ENCODE measurements at regions not wholly inside any gene's neighbourhood (a gene's known extent, or its start where the extent isn't known, plus 50 kb on each side); places are given as distances from the start of the nearest gene placed in this dataset.
A peak's percentile ranks its signal among the peaks of the same experiment; 100 is the strongest.
"Not testable (repeated sequence)": the region's sequence is repeated elsewhere in the genome, so short reads cannot be mapped to it uniquely, and the experiment has no call there.

GRCh38 chr22:27254063-27254462, 547.5 kb downstream of the MN1 start:
- WGBS (ENCODE audit: insufficient coverage), result 95% methylated on average over 4 of the region's 5 CpGs
- not testable (repeated sequence) for H3K27ac ChIP-seq (ENCODE audit: low read depth, low read length); H3K36me3 ChIP-seq (ENCODE audit: control insufficient read depth, insufficient read depth, low read length); H3K4me3 ChIP-seq (ENCODE audit: low read depth, low read length); DNase-seq (ENCODE audit: low read depth in 4 of 6, low spot score in 6 of 6); H3K27me3 ChIP-seq (ENCODE audit: control insufficient read depth, insufficient read depth, low read length); H3K9me3 ChIP-seq (ENCODE audit: control insufficient read depth, insufficient read depth, low read length); H3K4me1 ChIP-seq (ENCODE audit: control insufficient read depth, insufficient read depth, low read length)

GRCh38 chr22:27255580-27255979, 546.0 kb downstream of the MN1 start:
- H3K27me3 ChIP-seq (ENCODE audit: control insufficient read depth, insufficient read depth, low read length), result no peaks in the 10 kb centered on the region
- H3K9me3 ChIP-seq (ENCODE audit: control insufficient read depth, insufficient read depth, low read length), result peaks cover 3% of the 10 kb centered on the region
- no CpG with 5 or more reads among the region's 3 CpGs for WGBS (ENCODE audit: insufficient coverage)
- peaks cover 16% of the 10 kb centered on the region for H3K4me1 ChIP-seq (ENCODE audit: control insufficient read depth, insufficient read depth, low read length)
- no peaks in the 10 kb centered on the region for H3K36me3 ChIP-seq (ENCODE audit: control insufficient read depth, insufficient read depth, low read length)
- H3K27ac ChIP-seq (ENCODE audit: low read depth, low read length), result no peak overlapping the region
- no peak overlapping the region for H3K4me3 ChIP-seq (ENCODE audit: low read depth, low read length)
- no peak for DNase-seq (ENCODE audit: low read depth in 4 of 6, low spot score in 6 of 6)

- Histone ChIP-seq H3K27ac (ENCODE audit: low read depth, low read length) (no peak overlapping the region), H3K4me1 (ENCODE audit: control insufficient read depth, insufficient read depth, low read length) (peaks cover 16% of the 10 kb centered on the region), H3K27me3 (ENCODE audit: control insufficient read depth, insufficient read depth, low read length) (no peaks in the 10 kb centered on the region), H3K36me3 (ENCODE audit: control insufficient read depth, insufficient read depth, low read length) (no peaks in the 10 kb centered on the region), H3K9me3 (ENCODE audit: control insufficient read depth, insufficient read depth, low read length) (peaks cover 3% of the 10 kb centered on the region), H3K4me3 (ENCODE audit: low read depth, low read length) (no peak overlapping the region)
- 86% methylated on average over 1 of the region's 5 CpGs for WGBS (ENCODE audit: insufficient coverage)
- no peak for DNase-seq (ENCODE audit: low read depth in 4 of 6, low spot score in 6 of 6)
Observed at GRCh38 chr22:27257987-27258386, 543.6 kb downstream of the MN1 start.

- peak in 2 of 6 donors; percentile 52 to 58 for DNase-seq (ENCODE audit: low read depth in 4 of 6, low spot score in 6 of 6)
- Histone ChIP-seq H3K36me3 (ENCODE audit: control insufficient read depth, insufficient read depth, low read length) (no peaks in the 10 kb centered on the region), H3K4me3 (ENCODE audit: low read depth, low read length) (no peak overlapping the region), H3K27ac (ENCODE audit: low read depth, low read length) (no peak overlapping the region), H3K4me1 (ENCODE audit: control insufficient read depth, insufficient read depth, low read length) (peaks cover 16% of the 10 kb centered on the region), H3K9me3 (ENCODE audit: control insufficient read depth, insufficient read depth, low read length) (peaks cover 3% of the 10 kb centered on the region), H3K27me3 (ENCODE audit: control insufficient read depth, insufficient read depth, low read length) (no peaks in the 10 kb centered on the region)
- WGBS (ENCODE audit: insufficient coverage), result 53% methylated on average over 5 of the region's 9 CpGs
Observed at GRCh38 chr22:27258616-27259172, 542.9 kb downstream of the MN1 start.

DNA sequence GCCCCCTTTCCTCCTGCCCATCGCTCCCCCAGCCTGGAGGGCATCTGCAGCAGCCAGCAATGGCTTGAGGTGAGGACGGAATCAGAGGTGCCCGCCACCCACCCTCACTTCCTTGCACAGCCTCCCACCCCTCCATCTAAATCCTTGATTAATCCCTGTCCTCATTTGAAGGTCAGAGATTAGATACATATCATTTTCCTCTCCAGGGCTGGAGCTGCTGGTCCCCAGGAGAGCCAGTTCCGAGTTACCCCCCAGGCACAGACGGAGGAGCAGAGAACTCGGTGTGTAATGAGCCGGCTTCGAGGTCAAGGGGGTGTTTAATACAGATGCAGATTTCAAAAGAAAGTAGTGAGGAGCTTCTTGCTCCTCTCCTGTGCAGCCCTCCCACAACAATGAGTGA, 542.1 kb downstream of the MN1 start:
- Histone ChIP-seq H3K4me3 (ENCODE audit: low read depth, low read length) (no peak overlapping the region), H3K4me1 (ENCODE audit: control insufficient read depth, insufficient read depth, low read length) (peaks cover 16% of the 10 kb centered on the region), H3K27me3 (ENCODE audit: control insufficient read depth, insufficient read depth, low read length) (no peaks in the 10 kb centered on the region), H3K36me3 (ENCODE audit: control insufficient read depth, insufficient read depth, low read length) (no peaks in the 10 kb centered on the region), H3K27ac (ENCODE audit: low read depth, low read length) (no peak overlapping the region), H3K9me3 (ENCODE audit: control insufficient read depth, insufficient read depth, low read length) (peaks cover 3% of the 10 kb centered on the region)
- no peak for DNase-seq (ENCODE audit: low read depth in 4 of 6, low spot score in 6 of 6)
- 47% methylated on average over 7 of the region's 8 CpGs for WGBS (ENCODE audit: insufficient coverage)

GRCh38 chr22:27260087-27260698, 541.4 kb downstream of the MN1 start:
- WGBS (ENCODE audit: insufficient coverage), result 17% methylated on average over 2 of the region's 6 CpGs
- peak in 2 of 6 donors; percentile 89 to 91 for DNase-seq (ENCODE audit: low read depth in 4 of 6, low spot score in 6 of 6)
- Histone ChIP-seq H3K27ac (ENCODE audit: low read depth, low read length) (no peak overlapping the region), H3K4me3 (ENCODE audit: low read depth, low read length) (no peak overlapping the region), H3K4me1 (ENCODE audit: control insufficient read depth, insufficient read depth, low read length) (peaks cover 16% of the 10 kb centered on the region), H3K27me3 (ENCODE audit: control insufficient read depth, insufficient read depth, low read length) (no peaks in the 10 kb centered on the region), H3K9me3 (ENCODE audit: control insufficient read depth, insufficient read depth, low read length) (peaks cover 3% of the 10 kb centered on the region), H3K36me3 (ENCODE audit: control insufficient read depth, insufficient read depth, low read length) (no peaks in the 10 kb centered on the region)

DNA sequence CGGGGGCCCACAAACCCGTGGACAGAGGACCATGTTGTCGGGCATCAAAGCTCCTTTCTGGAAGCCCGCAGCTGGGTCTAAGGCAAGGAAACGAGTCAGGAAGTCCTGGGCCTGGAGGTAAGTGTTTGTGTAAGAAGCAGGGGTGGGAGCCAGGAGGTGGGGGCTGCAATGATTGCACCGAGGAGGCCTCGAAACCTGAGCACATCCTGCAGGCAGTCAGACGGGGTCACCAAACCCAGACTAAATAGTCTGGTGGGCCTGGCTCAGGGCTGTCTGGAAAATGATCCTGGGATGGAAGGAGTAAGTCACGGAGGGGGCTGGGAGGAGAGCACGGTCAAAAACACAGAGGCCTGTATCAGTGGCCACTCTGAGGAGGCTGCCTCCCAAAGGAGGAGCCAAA, 539.2 kb downstream of the MN1 start:
- Histone ChIP-seq H3K9me3 (ENCODE audit: control insufficient read depth, insufficient read depth, low read length) (no peaks in the 10 kb centered on the region), H3K36me3 (ENCODE audit: control insufficient read depth, insufficient read depth, low read length) (no peaks in the 10 kb centered on the region), H3K4me3 (ENCODE audit: low read depth, low read length) (no peak overlapping the region), H3K27me3 (ENCODE audit: control insufficient read depth, insufficient read depth, low read length) (no peaks in the 10 kb centered on the region), H3K4me1 (ENCODE audit: control insufficient read depth, insufficient read depth, low read length) (peaks cover 16% of the 10 kb centered on the region), H3K27ac (ENCODE audit: low read depth, low read length) (no peak overlapping the region)
- 60% methylated on average over 10 of the region's 10 CpGs for WGBS (ENCODE audit: insufficient coverage)
- no peak for DNase-seq (ENCODE audit: low read depth in 4 of 6, low spot score in 6 of 6)

GRCh38 chr22:27264184-27264583, 537.4 kb downstream of the MN1 start:
- H3K27me3 ChIP-seq (ENCODE audit: control insufficient read depth, insufficient read depth, low read length), result no peaks in the 10 kb centered on the region
- H3K27ac ChIP-seq (ENCODE audit: low read depth, low read length), result no peak overlapping the region
- H3K4me3 ChIP-seq (ENCODE audit: low read depth, low read length), result no peak overlapping the region
- peaks cover 12% of the 10 kb centered on the region for H3K4me1 ChIP-seq (ENCODE audit: control insufficient read depth, insufficient read depth, low read length)
- 71% methylated on average over 6 of the region's 6 CpGs for WGBS (ENCODE audit: insufficient coverage)
- no peaks in the 10 kb centered on the region for H3K9me3 ChIP-seq (ENCODE audit: control insufficient read depth, insufficient read depth, low read length)
- H3K36me3 ChIP-seq (ENCODE audit: control insufficient read depth, insufficient read depth, low read length), result no peaks in the 10 kb centered on the region
- no peak for DNase-seq (ENCODE audit: low read depth in 4 of 6, low spot score in 6 of 6)

- peak in 1 of 6 donors; percentile 48 for DNase-seq (ENCODE audit: low read depth in 4 of 6, low spot score in 6 of 6)
- no peaks in the 10 kb centered on the region for H3K27me3 ChIP-seq (ENCODE audit: control insufficient read depth, insufficient read depth, low read length)
Observed at GRCh38 chr22:27267145-27267544, 534.4 kb downstream of the MN1 start.

GRCh38 chr22:27269751-27270543, 531.6 kb downstream of the MN1 start:
- WGBS (ENCODE audit: insufficient coverage), result 83% methylated on average over 1 of the region's 5 CpGs
- no peaks in the 10 kb centered on the region for H3K36me3 ChIP-seq (ENCODE audit: control insufficient read depth, insufficient read depth, low read length)
- H3K27me3 ChIP-seq (ENCODE audit: control insufficient read depth, insufficient read depth, low read length), result peaks cover 3% of the 10 kb centered on the region
- peaks cover 27% of the 10 kb centered on the region for H3K4me1 ChIP-seq (ENCODE audit: control insufficient read depth, insufficient read depth, low read length)
- H3K9me3 ChIP-seq (ENCODE audit: control insufficient read depth, insufficient read depth, low read length), result no peaks in the 10 kb centered on the region
- H3K4me3 ChIP-seq (ENCODE audit: low read depth, low read length), result no peak overlapping the region
- DNase-seq (ENCODE audit: low read depth in 4 of 6, low spot score in 6 of 6), result no peak
- no peak overlapping the region for H3K27ac ChIP-seq (ENCODE audit: low read depth, low read length)

More at GRCh38 chr22:27267145-27267544, 534.4 kb downstream of the MN1 start:
- Histone ChIP-seq H3K4me3 (ENCODE audit: low read depth, low read length) (no peak overlapping the region), H3K36me3 (ENCODE audit: control insufficient read depth, insufficient read depth, low read length) (no peaks in the 10 kb centered on the region), H3K9me3 (ENCODE audit: control insufficient read depth, insufficient read depth, low read length) (no peaks in the 10 kb centered on the region), H3K4me1 (ENCODE audit: control insufficient read depth, insufficient read depth, low read length) (peaks cover 7% of the 10 kb centered on the region), H3K27ac (ENCODE audit: low read depth, low read length) (no peak overlapping the region)
- WGBS (ENCODE audit: insufficient coverage), result 94% methylated on average over 3 of the region's 7 CpGs

Measured in spinal cord (tissue), 9 donors.